GM10266 (cell line): ENCODE measurements at regions not wholly inside any gene's neighbourhood (a gene's known extent, or its start where the extent isn't known, plus 50 kb on each side); places are given as distances from the start of the nearest gene placed in this dataset.
"Not testable (repeated sequence)": the region's sequence is repeated elsewhere in the genome, so short reads cannot be mapped to it uniquely, and the experiment has no call there.

Experiments used
- DNase-seq: peaks from one replicate; pipeline ENCODE4 v3.0.0; 2012; ENCODE audit errors: extremely low spot score
- TF ChIP-seq, protein P1 (sequence below): IDR thresholded peaks from 2 replicates; pipeline ENCODE4 v1.5.1; 2012; ENCODE audit warnings: mild to moderate bottlenecking, low read depth; ENCODE audit not compliant: control insufficient read depth, insufficient read depth; ENCODE audit errors: missing control alignments

- TF ChIP-seq, protein P1, sequence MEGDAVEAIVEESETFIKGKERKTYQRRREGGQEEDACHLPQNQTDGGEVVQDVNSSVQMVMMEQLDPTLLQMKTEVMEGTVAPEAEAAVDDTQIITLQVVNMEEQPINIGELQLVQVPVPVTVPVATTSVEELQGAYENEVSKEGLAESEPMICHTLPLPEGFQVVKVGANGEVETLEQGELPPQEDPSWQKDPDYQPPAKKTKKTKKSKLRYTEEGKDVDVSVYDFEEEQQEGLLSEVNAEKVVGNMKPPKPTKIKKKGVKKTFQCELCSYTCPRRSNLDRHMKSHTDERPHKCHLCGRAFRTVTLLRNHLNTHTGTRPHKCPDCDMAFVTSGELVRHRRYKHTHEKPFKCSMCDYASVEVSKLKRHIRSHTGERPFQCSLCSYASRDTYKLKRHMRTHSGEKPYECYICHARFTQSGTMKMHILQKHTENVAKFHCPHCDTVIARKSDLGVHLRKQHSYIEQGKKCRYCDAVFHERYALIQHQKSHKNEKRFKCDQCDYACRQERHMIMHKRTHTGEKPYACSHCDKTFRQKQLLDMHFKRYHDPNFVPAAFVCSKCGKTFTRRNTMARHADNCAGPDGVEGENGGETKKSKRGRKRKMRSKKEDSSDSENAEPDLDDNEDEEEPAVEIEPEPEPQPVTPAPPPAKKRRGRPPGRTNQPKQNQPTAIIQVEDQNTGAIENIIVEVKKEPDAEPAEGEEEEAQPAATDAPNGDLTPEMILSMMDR: no peak
- no peak for DNase-seq
Observed at GRCh38 chr6:37089783-37090182, 80.2 kb upstream of the PIM1 start.

- not testable (repeated sequence) for DNase-seq
Observed at GRCh38 chr6:37091104-37091503, 78.8 kb upstream of the PIM1 start.

GRCh38 chr6:37091586-37091985, 78.4 kb upstream of the PIM1 start:
- DNase-seq: not testable (repeated sequence)

- TF ChIP-seq, protein P1: no peak
- no peak for DNase-seq
Observed at GRCh38 chr6:37092923-37093727, 76.8 kb upstream of the PIM1 start.

- DNase-seq: no peak
- TF ChIP-seq, protein P1: no peak
Observed at GRCh38 chr6:37093728-37094069, 76.3 kb upstream of the PIM1 start.

DNA sequence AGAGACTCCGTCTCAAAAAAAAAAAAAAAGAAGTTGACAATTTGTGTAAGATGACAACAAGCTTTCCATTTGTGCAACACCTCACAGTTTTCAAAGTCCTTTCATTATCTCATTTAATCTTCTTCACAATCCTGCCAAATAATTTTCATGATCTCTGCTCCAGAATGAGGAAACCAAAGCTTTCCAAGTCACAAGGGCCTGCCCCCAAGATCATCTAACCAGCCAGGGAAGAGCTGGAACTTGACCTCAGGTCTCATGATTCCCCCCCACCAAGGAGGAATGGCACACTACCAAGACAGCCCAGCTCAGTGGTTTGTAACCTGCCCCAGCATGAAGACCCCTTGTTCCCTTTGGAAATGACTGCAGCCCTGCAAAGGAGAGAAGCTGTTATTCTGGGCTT, 74.0 kb upstream of the PIM1 start:
- TF ChIP-seq, protein P1: no peak

GRCh38 chr6:37097335-37097734, 72.6 kb upstream of the PIM1 start:
- DNase-seq: no peak

More for the DNA sequence above, 74.0 kb upstream of the PIM1 start:
- DNase-seq: no peak

GRCh38 chr6:37099442-37099841, 70.5 kb upstream of the PIM1 start:
- TF ChIP-seq, protein P1: no peak
- no peak for DNase-seq

More at GRCh38 chr6:37097335-37097734, 72.6 kb upstream of the PIM1 start:
- TF ChIP-seq, protein P1: no peak
